GM21723 (cell line): ENCODE measurements at regions not wholly inside any gene's neighbourhood (a gene's known extent, or its start where the extent isn't known, plus 50 kb on each side); places are given as distances from the start of the nearest gene placed in this dataset.

Source experiments
- ATAC-seq: cut with Tn5 transposase; IDR thresholded peaks from one replicate; pipeline ENCODE4 v1.9.1; 2021; ENCODE audit warnings: mild to moderate bottlenecking, moderate library complexity; ENCODE audit not compliant: unreplicated experiment

- no peak for ATAC-seq
These were observed 715.2 kb upstream of the ADAMTS16 start for GRCh38 chr5:4424895-4425294.

DNA sequence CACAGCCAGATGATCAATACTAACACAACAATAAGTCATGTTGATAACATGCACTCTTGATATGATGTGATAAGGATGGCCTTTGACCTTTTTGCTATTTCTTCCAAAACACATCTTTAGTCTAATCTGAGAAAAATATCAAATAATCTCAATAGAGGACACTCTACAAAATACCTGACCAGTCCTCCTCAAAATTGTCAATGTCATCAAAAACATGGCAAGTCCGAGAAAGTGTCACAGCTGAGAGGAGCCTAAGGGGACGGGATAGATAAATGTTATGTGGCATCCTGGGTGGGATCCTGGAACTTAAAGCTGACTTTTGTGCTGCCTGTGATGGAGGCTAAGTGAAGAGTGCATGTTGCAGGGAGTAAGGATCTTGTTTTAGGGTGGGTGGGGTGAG is 699.6 kb upstream of the ADAMTS16 start:
- ATAC-seq: no peak

- ATAC-seq: no peak
These were observed 697.9 kb upstream of the ADAMTS16 start for GRCh38 chr5:4442221-4442620.

DNA sequence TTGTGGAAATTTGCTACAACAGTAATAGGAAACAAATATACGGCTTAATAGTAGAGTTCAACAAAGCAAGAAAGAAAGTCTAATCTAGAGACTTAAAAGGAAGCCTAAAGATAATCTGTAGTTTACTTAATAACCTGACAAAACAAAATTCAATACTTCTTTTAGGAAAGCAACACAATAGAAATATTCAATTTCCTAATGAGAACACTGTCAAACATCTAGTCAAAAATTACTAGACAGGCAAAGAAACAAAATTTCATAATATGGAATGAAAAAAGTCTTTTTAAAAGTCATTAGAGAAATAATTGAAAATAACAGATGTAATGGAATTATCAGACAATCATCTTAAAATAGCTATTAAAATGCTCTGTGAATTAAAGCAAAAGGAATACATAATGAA is 692.5 kb upstream of the ADAMTS16 start:
- no peak for ATAC-seq

GRCh38 chr5:4453655-4454054 is 686.5 kb upstream of the ADAMTS16 start:
- no peak for ATAC-seq

DNA sequence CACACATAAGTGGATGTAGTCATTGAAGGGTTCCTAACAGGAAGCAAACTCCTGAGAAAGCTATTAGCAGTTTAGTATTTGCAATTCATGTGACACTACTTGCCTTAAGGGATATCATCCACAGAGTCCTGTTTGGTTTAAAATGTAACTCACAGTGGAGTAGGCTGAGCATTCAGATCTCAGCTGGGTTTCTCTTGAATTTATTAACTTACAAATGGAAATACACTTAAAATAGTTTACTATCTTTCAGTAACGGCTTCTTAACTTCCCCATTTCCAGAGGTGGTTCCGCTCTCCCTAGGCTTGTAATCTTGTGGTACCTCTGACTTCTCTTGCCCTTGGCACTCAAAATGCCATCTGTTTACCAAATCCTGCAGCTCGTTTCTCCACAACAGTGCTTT is 660.7 kb upstream of the ADAMTS16 start:
- ATAC-seq: no peak

- no peak for ATAC-seq
These were observed 659.4 kb upstream of the ADAMTS16 start for GRCh38 chr5:4480528-4481349.

- ATAC-seq: no peak
These were observed 652.5 kb upstream of the ADAMTS16 start for GRCh38 chr5:4487581-4487980.

GRCh38 chr5:4511996-4512656 is 628.0 kb upstream of the ADAMTS16 start:
- no peak for ATAC-seq

DNA sequence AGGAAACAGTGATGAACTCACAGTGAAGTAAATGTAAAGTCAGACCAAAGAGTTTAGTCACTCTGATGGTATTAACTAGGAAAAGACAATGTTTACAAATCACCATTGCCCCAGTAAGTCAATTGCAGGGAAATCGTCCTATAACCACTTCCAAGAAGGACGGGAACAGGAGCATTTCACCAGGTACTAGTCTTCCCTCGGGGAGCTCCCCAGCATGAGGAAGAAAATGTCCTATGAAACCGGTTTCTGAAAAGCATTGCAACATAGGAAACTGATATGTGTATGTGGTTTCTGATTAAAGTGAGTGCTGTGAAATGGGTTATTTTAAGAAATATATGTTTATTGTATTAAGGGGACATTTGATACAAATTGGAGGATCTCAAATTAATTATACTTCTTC is 626.7 kb upstream of the ADAMTS16 start:
- no peak for ATAC-seq

DNA sequence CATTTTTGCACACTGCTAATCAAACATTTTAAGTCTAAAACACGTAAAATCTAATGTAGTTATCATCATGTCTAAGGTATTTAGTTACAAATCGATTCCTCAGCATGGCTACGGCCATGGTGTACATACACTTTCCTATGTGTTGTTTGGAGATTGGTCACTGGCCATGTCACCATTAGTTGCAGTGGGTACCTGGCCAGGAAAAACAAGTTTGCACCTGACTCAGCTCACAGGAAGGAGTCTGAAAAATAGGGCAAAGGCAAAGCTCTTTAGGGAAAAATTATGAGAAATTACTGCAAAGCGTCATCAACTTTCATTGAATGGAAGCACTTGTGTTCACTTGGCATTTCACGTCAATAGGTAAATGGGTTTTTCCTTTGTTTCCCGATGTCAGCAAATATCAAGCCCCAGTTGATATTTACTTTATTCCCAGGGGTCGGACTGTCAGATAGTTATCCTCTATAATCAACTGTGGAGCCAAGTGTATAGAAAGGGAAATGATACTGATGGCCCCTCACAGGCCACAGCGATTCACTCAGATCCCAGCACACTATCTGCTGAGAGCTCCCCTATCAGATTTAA is 626.0 kb upstream of the ADAMTS16 start:
- ATAC-seq: no peak

DNA sequence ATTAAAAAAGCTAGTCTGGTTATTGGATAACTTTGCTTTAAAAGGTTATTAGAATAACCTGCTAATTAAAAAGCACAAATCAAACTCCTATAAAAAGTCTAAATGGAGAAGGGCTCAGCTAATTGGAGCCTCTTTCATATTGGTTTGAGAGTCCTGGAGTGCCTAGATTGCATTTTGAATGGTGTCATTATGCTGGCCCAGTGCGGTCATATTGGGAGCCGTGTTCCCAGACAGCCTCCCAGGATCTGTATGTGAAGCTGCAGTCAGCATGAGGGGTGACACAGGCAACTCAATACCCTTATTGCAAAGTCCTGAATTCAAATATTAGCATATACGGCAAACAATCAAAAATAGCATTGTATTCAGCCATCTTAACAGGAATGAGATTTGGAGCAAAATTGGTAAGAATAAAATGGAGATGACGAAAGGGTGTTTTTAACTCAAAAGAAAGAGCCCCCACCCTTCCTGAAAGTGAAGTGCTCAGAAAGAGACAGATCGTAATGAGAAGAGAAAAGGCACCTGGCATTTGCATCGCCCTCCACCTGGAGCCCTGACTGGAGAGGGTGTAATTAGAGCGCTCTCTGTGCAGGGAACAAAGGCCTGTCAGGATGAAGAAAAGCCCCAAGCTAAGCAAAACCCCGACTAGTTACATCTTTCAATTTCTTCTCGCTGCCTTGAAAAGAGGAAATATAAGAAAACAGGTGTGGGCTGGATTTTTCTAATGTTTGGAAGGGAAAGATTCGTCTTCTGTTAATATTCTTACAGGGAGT is 621.0 kb upstream of the ADAMTS16 start:
- ATAC-seq: no peak

DNA sequence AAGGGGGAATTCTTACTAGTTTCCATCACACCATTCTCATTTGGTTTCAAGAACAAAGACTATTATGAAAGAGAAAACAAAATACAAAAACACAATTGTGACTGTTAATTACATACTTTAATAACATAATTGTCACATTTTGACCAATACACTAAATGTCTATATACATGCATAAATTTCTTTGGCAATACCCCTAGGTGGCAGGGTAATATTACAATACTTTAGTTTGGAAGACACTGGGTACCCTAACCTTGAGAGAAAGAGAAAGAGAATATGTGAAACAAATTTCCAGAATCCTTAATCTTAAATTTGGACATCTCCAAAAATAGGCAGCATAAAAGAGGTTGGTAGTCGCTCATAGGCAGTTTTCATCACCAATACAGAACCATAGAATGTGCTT is 619.6 kb upstream of the ADAMTS16 start:
- no peak for ATAC-seq

- ATAC-seq: no peak
These were observed 617.1 kb upstream of the ADAMTS16 start for GRCh38 chr5:4523038-4523437.

DNA sequence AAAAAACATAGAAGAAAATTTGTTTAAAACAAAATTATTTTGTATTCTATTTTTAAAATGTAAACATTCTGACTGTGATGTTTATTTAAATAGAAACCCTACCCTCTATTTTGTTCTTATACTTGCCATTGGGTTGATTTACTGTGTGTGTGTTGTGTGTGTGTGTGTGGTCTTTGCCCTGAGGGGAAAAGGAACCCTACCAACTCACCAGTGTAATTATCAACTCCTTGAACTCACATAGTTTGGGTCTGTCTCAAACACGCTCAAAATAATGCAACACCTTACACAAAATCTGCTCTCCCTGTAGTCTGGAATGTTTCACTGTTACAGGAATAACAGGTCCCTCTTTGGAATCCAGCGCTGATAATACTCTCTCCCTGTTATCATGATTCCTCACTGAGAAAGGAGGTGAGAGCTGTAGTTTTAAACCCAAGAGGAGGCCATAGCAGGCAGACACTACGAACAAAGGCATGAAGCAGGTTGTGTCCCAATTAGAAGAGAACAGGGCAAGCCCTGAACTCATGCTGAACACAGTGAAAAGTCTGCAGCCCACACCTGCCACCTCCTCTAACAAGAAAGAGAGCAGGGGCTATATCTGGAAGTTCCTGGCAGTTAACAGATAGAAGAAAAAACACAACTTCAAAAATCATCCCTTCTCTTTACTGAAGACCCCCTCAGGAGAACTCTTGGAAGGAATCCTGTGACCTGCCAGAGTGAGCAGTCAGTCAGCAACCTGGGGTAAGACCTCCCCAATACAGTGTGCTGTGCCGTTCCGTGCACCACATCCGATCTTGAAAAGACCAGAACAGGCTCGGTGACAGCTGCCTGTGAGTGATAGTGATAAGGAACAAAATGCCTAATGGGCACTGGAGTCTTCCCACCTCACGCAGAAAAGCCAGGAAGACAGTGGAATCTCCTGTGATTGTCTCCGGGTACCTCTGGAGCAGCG is 608.1 kb upstream of the ADAMTS16 start:
- ATAC-seq: no peak

GRCh38 chr5:4532705-4533080 is 607.4 kb upstream of the ADAMTS16 start:
- no peak for ATAC-seq

- ATAC-seq: no peak
These were observed 606.5 kb upstream of the ADAMTS16 start for GRCh38 chr5:4533457-4534105.

GRCh38 chr5:4537489-4537888 is 602.6 kb upstream of the ADAMTS16 start:
- ATAC-seq: no peak

DNA sequence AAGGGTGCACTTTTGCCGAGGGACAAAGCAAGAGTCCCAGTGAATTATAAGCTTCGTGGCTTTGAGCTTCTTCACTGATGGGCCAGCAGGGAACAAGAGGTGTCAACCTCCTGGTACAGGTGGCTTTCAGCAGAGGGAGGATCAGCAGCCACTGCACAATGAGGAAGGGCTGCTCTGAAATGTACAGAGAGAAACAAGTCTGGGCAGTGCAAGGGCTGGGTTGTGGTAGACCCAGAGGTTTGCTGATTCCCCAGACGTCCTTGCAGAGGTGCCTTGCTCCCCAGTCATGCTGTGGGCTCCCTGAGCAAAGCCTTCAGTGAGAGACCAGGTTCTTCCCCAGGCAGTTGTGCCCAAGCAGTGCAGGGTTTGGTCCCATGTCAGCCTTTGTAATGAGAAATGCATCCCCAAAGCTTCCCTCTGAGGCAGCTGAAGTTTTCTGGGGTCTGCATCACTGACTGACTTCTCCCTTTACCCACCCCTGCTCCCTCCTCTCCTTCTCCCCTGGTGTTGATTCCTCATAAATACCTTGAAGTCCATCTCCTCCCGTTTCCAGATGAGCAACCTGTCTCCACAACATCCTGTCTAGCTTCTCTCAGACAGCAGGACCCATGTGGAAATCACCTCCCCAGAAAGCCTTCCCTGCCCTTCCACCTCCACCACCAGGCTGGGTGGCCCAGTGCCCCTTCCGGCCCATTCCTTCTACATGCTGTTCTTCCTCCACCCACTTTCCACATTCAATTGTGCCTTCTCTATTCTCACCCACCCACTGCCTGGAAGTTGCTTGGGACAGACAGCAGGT is 599.6 kb upstream of the ADAMTS16 start:
- ATAC-seq: no peak
